OCI-LY3 (cell line): ENCODE measurements at regions not wholly inside any gene's neighbourhood (a gene's known extent, or its start where the extent isn't known, plus 50 kb on each side); places are given as distances from the start of the nearest gene placed in this dataset.

Experiments used
- H2AFZ ChIP-seq: fragments of 200-600, 300-600 bp; shearing (Covaris generic); 2 replicates; pipeline ENCODE4 v1.6.0; 2014; ENCODE audit warnings: antibody characterized with exemption, low read depth, low read length
- H3K27ac ChIP-seq: fragments of 200-600, 300-600 bp; sonication (generic); 2 replicates; pipeline ENCODE4 v1.5.1; 2014; ENCODE audit warnings: mild to moderate bottlenecking, low read length, moderate library complexity, mixed read lengths
- H3K27me3 ChIP-seq: fragments of 200-600, 300-600 bp; sonication (generic); 2 replicates; pipeline ENCODE4 v1.6.1; 2014; ENCODE audit warnings: low read depth, low read length, mixed read lengths
- H3K36me3 ChIP-seq: fragments of 200-600, 300-600 bp; sonication (generic); replicated peaks from 2 replicates; pipeline ENCODE3; 2014; ENCODE audit warnings: low read depth, low read length, mixed read lengths
- H3K4me1 ChIP-seq: fragments of 300-600, 200-600 bp; sonication (generic); 2 replicates; pipeline ENCODE4 v1.6.1; 2014; ENCODE audit warnings: low read length, mixed read lengths
- H3K4me2 ChIP-seq: fragments of 200-600, 300-600 bp; sonication (generic); 2 replicates; pipeline ENCODE4 v1.6.1; 2014; ENCODE audit warnings: low read length, mixed read lengths
- H3K4me3 ChIP-seq: fragments of 300-600, 200-600 bp; sonication (generic); 2 replicates; pipeline ENCODE4 v1.5.1; 2014; ENCODE audit warnings: antibody characterized with exemption, mild to moderate bottlenecking, low read length, moderate library complexity
- H3K79me2 ChIP-seq: fragments of 300-600, 200-600 bp; shearing (Covaris generic); 2 replicates; pipeline ENCODE4 v1.6.1; 2014; ENCODE audit warnings: mild to moderate bottlenecking, low read length, mixed read lengths
- H3K9ac ChIP-seq: fragments of 300-600, 200-600 bp; shearing (Covaris generic); 2 replicates; pipeline ENCODE4 v1.6.0; 2014; ENCODE audit warnings: mild to moderate bottlenecking, low read length, moderate library complexity
- H3K9me3 ChIP-seq: fragments of 200-600, 300-600 bp; shearing (Covaris generic); 2 replicates; pipeline ENCODE4 v1.6.1; 2014; ENCODE audit warnings: low read length, mixed read lengths; ENCODE audit not compliant: insufficient read depth
- H4K20me1 ChIP-seq: fragments of 200-600, 300-600 bp; sonication (generic); 2 replicates; pipeline ENCODE4 v1.6.1; 2016; ENCODE audit warnings: low read length, mixed read lengths; ENCODE audit not compliant: insufficient read depth
- CTCF ChIP-seq: fragments of 200-600, 300-600 bp; sonication (generic); IDR thresholded peaks from 2 replicates; pipeline ENCODE4 v1.5.1; 2014; ENCODE audit warnings: antibody characterized with exemption, low read length, low read depth
- EZH2phosphoT487 ChIP-seq: fragments of 200-600 bp; shearing (Covaris generic); IDR thresholded peaks from 2 replicates; pipeline ENCODE4 v1.6.1; 2018; ENCODE audit warnings: antibody characterized with exemption, mixed run types, low read depth

- no peak overlapping the region for H2AFZ ChIP-seq
- H3K79me2 ChIP-seq = no peaks in the 10 kb centered on the region
- TF ChIP-seq CTCF (no peak), EZH2phosphoT487 (no peak)
- H3K4me2 ChIP-seq = no peak overlapping the region
- no peaks in the 10 kb centered on the region for H3K4me1 ChIP-seq
- no peaks in the 10 kb centered on the region for H3K27me3 ChIP-seq
- H3K36me3 ChIP-seq = no peaks in the 10 kb centered on the region
- H3K27ac ChIP-seq = no peak overlapping the region
- no peaks in the 10 kb centered on the region for H4K20me1 ChIP-seq
- H3K9ac ChIP-seq = no peak overlapping the region
- no peaks in the 10 kb centered on the region for H3K9me3 ChIP-seq
- no peak overlapping the region for H3K4me3 ChIP-seq
Observed at GRCh38 chr16:60729051-60729450, 1307.2 kb downstream of the CDH8 start.

GRCh38 chr16:60727851-60728250 is 1308.4 kb downstream of the CDH8 start:
- H3K9me3 ChIP-seq = no peaks in the 10 kb centered on the region
- no peak for TF ChIP-seq CTCF
- no peak for TF ChIP-seq EZH2phosphoT487
- no peaks in the 10 kb centered on the region for H3K4me1 ChIP-seq
- no peaks in the 10 kb centered on the region for H4K20me1 ChIP-seq
- H3K27me3 ChIP-seq = no peaks in the 10 kb centered on the region
- H3K27ac ChIP-seq = no peak overlapping the region
- H3K9ac ChIP-seq = no peak overlapping the region
- no peaks in the 10 kb centered on the region for H3K79me2 ChIP-seq
- H3K4me2 ChIP-seq = no peak overlapping the region
- no peak overlapping the region for H2AFZ ChIP-seq
- H3K36me3 ChIP-seq = no peaks in the 10 kb centered on the region
- H3K4me3 ChIP-seq = no peak overlapping the region

- no peak for TF ChIP-seq EZH2phosphoT487
- no peak for TF ChIP-seq CTCF
- no peaks in the 10 kb centered on the region for H3K36me3 ChIP-seq
- H4K20me1 ChIP-seq = no peaks in the 10 kb centered on the region
Observed at GRCh38 chr16:60720060-60720459, 1316.2 kb downstream of the CDH8 start.

GRCh38 chr16:60717808-60718207 is 1318.4 kb downstream of the CDH8 start:
- H4K20me1 ChIP-seq = no peaks in the 10 kb centered on the region
- no peak for TF ChIP-seq EZH2phosphoT487
- TF ChIP-seq CTCF = no peak
- H3K9me3 ChIP-seq = 0 out of 2 replicates have a peak, but pooled peaks cover 5% of the 10 kb centered on the region

More at GRCh38 chr16:60720060-60720459, 1316.2 kb downstream of the CDH8 start:
- Histone ChIP-seq H3K9ac (no peak overlapping the region), H3K79me2 (no peaks in the 10 kb centered on the region), H3K4me2 (no peak overlapping the region), H3K4me1 (no peaks in the 10 kb centered on the region), H3K4me3 (no peak overlapping the region), H3K9me3 (0 out of 2 replicates have a peak, but pooled peaks cover 5% of the 10 kb centered on the region), H3K27ac (no peak overlapping the region), H3K27me3 (no peaks in the 10 kb centered on the region), H2AFZ (no peak overlapping the region)

More at GRCh38 chr16:60717808-60718207, 1318.4 kb downstream of the CDH8 start:
- Histone ChIP-seq H3K4me1 (no peaks in the 10 kb centered on the region), H3K4me2 (no peak overlapping the region), H3K9ac (no peak overlapping the region), H2AFZ (no peak overlapping the region), H3K27ac (no peak overlapping the region), H3K36me3 (no peaks in the 10 kb centered on the region), H3K79me2 (no peaks in the 10 kb centered on the region), H3K4me3 (no peak overlapping the region), H3K27me3 (no peaks in the 10 kb centered on the region)
